ENCODE measurements at regions not wholly inside any gene's neighbourhood (a gene's known extent, or its start where the extent isn't known, plus 50 kb on each side); places are given as distances from the start of the nearest gene placed in this dataset.

GRCh38 chr9:106625259-106625789 is 237.6 kb upstream of the ZNF462 start:
- Histone ChIP-seq H3K4me1 (ENCODE audit: control insufficient read depth in 2 of 3, insufficient read depth in 2 of 3, low read depth in 1 of 3, low read length in 3 of 3) (no peaks in the 10 kb centered on the region), H3K36me3 (ENCODE audit: control insufficient read depth in 2 of 3, insufficient read depth in 3 of 3, low read length in 3 of 3) (no peaks in the 10 kb centered on the region), H3K27me3 (ENCODE audit: control insufficient read depth, insufficient read depth, low read length) (no peaks in the 10 kb centered on the region), H3K4me3 (ENCODE audit: low read length in 3 of 3) (no peak overlapping the region), H3K9ac (ENCODE audit: low read length in 3 of 3) (no peak overlapping the region), H3K27ac (ENCODE audit: low read depth in 2 of 2, low read length in 2 of 2) (no peak overlapping the region), H3K9me3 (ENCODE audit: control insufficient read depth in 2 of 3, insufficient read depth in 1 of 3, low read length in 3 of 3) (no peaks in the 10 kb centered on the region)
- DNase-seq, result no peak
- intact Hi-C loops (cut with DNase I), result no loop called here
- no peak for FAIRE-seq
- no peak for TF ChIP-seq CTCF (IDR thresholded peaks at IDR 0.05; ENCODE audit: borderline replicate concordance, extremely low read depth, insufficient read depth)

- H3K9me3 ChIP-seq (ENCODE audit: control insufficient read depth in 2 of 3, insufficient read depth in 1 of 3, low read length in 3 of 3), result no peaks in the 10 kb centered on the region
- intact Hi-C loops (cut with DNase I), result no loop called here
- H3K9ac ChIP-seq (ENCODE audit: low read length in 3 of 3), result no peak overlapping the region
- H3K4me3 ChIP-seq (ENCODE audit: low read length in 3 of 3), result no peak overlapping the region
- H3K27me3 ChIP-seq (ENCODE audit: control insufficient read depth, insufficient read depth, low read length), result no peaks in the 10 kb centered on the region
- H3K4me1 ChIP-seq (ENCODE audit: control insufficient read depth in 2 of 3, insufficient read depth in 2 of 3, low read depth in 1 of 3, low read length in 3 of 3), result no peaks in the 10 kb centered on the region
- TF ChIP-seq CTCF (IDR thresholded peaks at IDR 0.05; ENCODE audit: borderline replicate concordance, extremely low read depth, insufficient read depth), result no peak
- DNase-seq (no peak), FAIRE-seq (no peak)
- no peaks in the 10 kb centered on the region for H3K36me3 ChIP-seq (ENCODE audit: control insufficient read depth in 2 of 3, insufficient read depth in 3 of 3, low read length in 3 of 3)
- H3K27ac ChIP-seq (ENCODE audit: low read depth in 2 of 2, low read length in 2 of 2), result no peak overlapping the region
Observed at GRCh38 chr9:106626936-106627335, 236.0 kb upstream of the ZNF462 start.

- Histone ChIP-seq H3K9ac (ENCODE audit: low read length in 3 of 3) (no peak overlapping the region), H3K27me3 (ENCODE audit: control insufficient read depth, insufficient read depth, low read length) (no peaks in the 10 kb centered on the region), H3K9me3 (ENCODE audit: control insufficient read depth in 2 of 3, insufficient read depth in 1 of 3, low read length in 3 of 3) (no peaks in the 10 kb centered on the region), H3K27ac (ENCODE audit: low read depth in 2 of 2, low read length in 2 of 2) (no peak overlapping the region), H3K4me1 (ENCODE audit: control insufficient read depth in 2 of 3, insufficient read depth in 2 of 3, low read depth in 1 of 3, low read length in 3 of 3) (peaks cover 0 to 3% (median 0%) of the 10 kb centered on the region in 3 donors), H3K4me3 (ENCODE audit: low read length in 3 of 3) (no peak overlapping the region), H3K36me3 (ENCODE audit: control insufficient read depth in 2 of 3, insufficient read depth in 3 of 3, low read length in 3 of 3) (no peaks in the 10 kb centered on the region)
- DNase-seq (peak in 2 of 5 donors; percentile 33 to 42), FAIRE-seq (no peak)
- intact Hi-C loops (cut with DNase I), result no loop called here
- TF ChIP-seq CTCF (IDR thresholded peaks at IDR 0.05; ENCODE audit: borderline replicate concordance, extremely low read depth, insufficient read depth), result no peak
Observed at GRCh38 chr9:106632621-106633020, 230.3 kb upstream of the ZNF462 start.

GRCh38 chr9:106634183-106634582 is 228.8 kb upstream of the ZNF462 start:
- intact Hi-C loops (cut with DNase I), result no loop called here

More at GRCh38 chr9:106634183-106634582, 228.8 kb upstream of the ZNF462 start:
- FAIRE-seq, result no peak
- H3K9ac ChIP-seq (ENCODE audit: low read length in 3 of 3), result no peak overlapping the region
- DNase-seq, result no peak
- peaks cover 0 to 3% (median 0%) of the 10 kb centered on the region in 3 donors for H3K4me1 ChIP-seq (ENCODE audit: control insufficient read depth in 2 of 3, insufficient read depth in 2 of 3, low read depth in 1 of 3, low read length in 3 of 3)
- no peaks in the 10 kb centered on the region for H3K27me3 ChIP-seq (ENCODE audit: control insufficient read depth, insufficient read depth, low read length)
- H3K27ac ChIP-seq (ENCODE audit: low read depth in 2 of 2, low read length in 2 of 2), result no peak overlapping the region
- H3K4me3 ChIP-seq (ENCODE audit: low read length in 3 of 3), result no peak overlapping the region
- no peaks in the 10 kb centered on the region for H3K9me3 ChIP-seq (ENCODE audit: control insufficient read depth in 2 of 3, insufficient read depth in 1 of 3, low read length in 3 of 3)
- no peak for TF ChIP-seq CTCF (IDR thresholded peaks at IDR 0.05; ENCODE audit: borderline replicate concordance, extremely low read depth, insufficient read depth)
- H3K36me3 ChIP-seq (ENCODE audit: control insufficient read depth in 2 of 3, insufficient read depth in 3 of 3, low read length in 3 of 3), result no peaks in the 10 kb centered on the region

Measured in kidney (tissue), 13 donors.